ENCODE measurements at regions not wholly inside any gene's neighbourhood (a gene's known extent, or its start where the extent isn't known, plus 50 kb on each side); places are given as distances from the start of the nearest gene placed in this dataset.

- Histone ChIP-seq H3T11ph (ENCODE audit: low read length) (no peak overlapping the region), H4K5ac (ENCODE audit: insufficient read length, low read depth, low read length) (no peak overlapping the region), H3K23me2 (ENCODE audit: insufficient read length, low read depth, low read length, poor library complexity, severe bottlenecking) (no peaks in the 10 kb centered on the region), H3K14ac (ENCODE audit: insufficient read depth, low read length) (no peak overlapping the region), H3K9me3 (ENCODE audit: control insufficient read depth, low read depth, low read length) (no peaks in the 10 kb centered on the region), H2AFZ (ENCODE audit: low read length) (no peak overlapping the region), H3K27ac (ENCODE audit: insufficient read length, low read depth, low read length) (no peak overlapping the region), H3K23ac (ENCODE audit: insufficient read length, low read depth, low read length) (no peak overlapping the region), H3K18ac (ENCODE audit: insufficient read length, low read depth, low read length) (no peak overlapping the region), H2BK15ac (ENCODE audit: low read depth, low read length) (no peak overlapping the region), H2BK12ac (ENCODE audit: insufficient read length, low read depth, low read length) (no peak overlapping the region), H3K79me2 (ENCODE audit: insufficient read depth, low read length) (no peaks in the 10 kb centered on the region; the same call in 1 of the 2 replicates), H3K4ac (ENCODE audit: low read depth, low read length) (no peak overlapping the region), H2BK5ac (ENCODE audit: insufficient read length, low read length) (no peak overlapping the region), H4K20me1 (ENCODE audit: control insufficient read depth, insufficient read depth, insufficient read length) (no peaks in the 10 kb centered on the region), H3K9ac (ENCODE audit: extremely low read depth, insufficient read length, low read length) (no peak overlapping the region), H2BK120ac (ENCODE audit: low read depth, low read length, poor library complexity, severe bottlenecking) (no peak overlapping the region), H3K4me2 (ENCODE audit: insufficient read depth, insufficient read length, low read length) (no peak overlapping the region), H3K27me3 (ENCODE audit: insufficient read depth, low read length) (no peaks in the 10 kb centered on the region), H3K79me1 (ENCODE audit: insufficient read depth, low read depth, low read length, poor library complexity, severe bottlenecking) (no peaks in the 10 kb centered on the region), H2BK20ac (ENCODE audit: low read depth, low read length, poor library complexity, severe bottlenecking) (no peak overlapping the region), H2AK5ac (ENCODE audit: insufficient read length, low read length) (no peak overlapping the region), H3K4me1 (ENCODE audit: insufficient read depth, low read length) (no peaks in the 10 kb centered on the region), H4K8ac (replicated peaks; ENCODE audit: insufficient read length, low read depth, low read length) (no peak overlapping the region), H3K56ac (ENCODE audit: insufficient read length, low read depth, low read length) (no peak overlapping the region), H4K91ac (ENCODE audit: insufficient read length, low read depth, low read length) (no peak overlapping the region)
- no peak for DNase-seq
- H3K27me3 Mint-ChIP-seq (ENCODE audit: low read depth), result no peaks in the 10 kb centered on the region
- H3K27ac Mint-ChIP-seq, result no peak overlapping the region
- H3K4me3 Mint-ChIP-seq, result no peak overlapping the region
- 0 out of 7 replicates have a peak, but pooled peaks cover 0 to 2% (median 0%) of the 10 kb centered on the region in 3 experiments for H3K36me3 Mint-ChIP-seq (ENCODE audit: insufficient read depth in 1 of 3, low read depth in 3 of 3)
- peaks cover 0 to 4% of the 10 kb centered on the region in 2 experiments; a peak in 2 of 5 replicates for H3K9me3 Mint-ChIP-seq
- no peak for TF ChIP-seq CTCF (conservative IDR thresholded peaks at IDR 0.05)
- H3K4me1 Mint-ChIP-seq, result no peaks in the 10 kb centered on the region
- no CpG with 5 or more reads among the region's 6 CpGs for WGBS (ENCODE audit: extremely low coverage, insufficient read length, low lambda C conversion rate)
Observed at GRCh38 chr13:80010286-80010831, 330.6 kb downstream of the SPRY2 start.
